H1 (cell line): ENCODE measurements at regions not wholly inside any gene's neighbourhood (a gene's known extent, or its start where the extent isn't known, plus 50 kb on each side); places are given as distances from the start of the nearest gene placed in this dataset.

Source experiments
- FOSL1 ChIP-seq: IDR thresholded peaks from 2 replicates; pipeline ENCODE4 v1.6.1; 2011; ENCODE audit warnings: mild to moderate bottlenecking, low read depth, low read length, moderate library complexity; ENCODE audit not compliant: insufficient read depth
- RXRA ChIP-seq: IDR thresholded peaks from 2 replicates; pipeline ENCODE4 v1.6.1; 2011; ENCODE audit warnings: low read depth, mild to moderate bottlenecking, low read length, moderate library complexity; ENCODE audit not compliant: insufficient read depth
- SP2 ChIP-seq: IDR thresholded peaks from 2 replicates; pipeline ENCODE4 v1.6.1; 2012; ENCODE audit warnings: mild to moderate bottlenecking, low read length, inconsistent platforms
- TEAD4 ChIP-seq: IDR thresholded peaks from 2 replicates; pipeline ENCODE4 v1.6.1; 2012; ENCODE audit warnings: low read depth, low read length, inconsistent platforms, mixed read lengths
- TF ChIP-seq, protein P1 (sequence below): fragments of 300-600 bp; sonication (generic); IDR thresholded peaks from 2 replicates; pipeline ENCODE4 v1.7.1; 2012; ENCODE audit warnings: low read length, moderate library complexity, mild to moderate bottlenecking, inconsistent platforms; ENCODE audit not compliant: insufficient replicate concordance

DNA sequence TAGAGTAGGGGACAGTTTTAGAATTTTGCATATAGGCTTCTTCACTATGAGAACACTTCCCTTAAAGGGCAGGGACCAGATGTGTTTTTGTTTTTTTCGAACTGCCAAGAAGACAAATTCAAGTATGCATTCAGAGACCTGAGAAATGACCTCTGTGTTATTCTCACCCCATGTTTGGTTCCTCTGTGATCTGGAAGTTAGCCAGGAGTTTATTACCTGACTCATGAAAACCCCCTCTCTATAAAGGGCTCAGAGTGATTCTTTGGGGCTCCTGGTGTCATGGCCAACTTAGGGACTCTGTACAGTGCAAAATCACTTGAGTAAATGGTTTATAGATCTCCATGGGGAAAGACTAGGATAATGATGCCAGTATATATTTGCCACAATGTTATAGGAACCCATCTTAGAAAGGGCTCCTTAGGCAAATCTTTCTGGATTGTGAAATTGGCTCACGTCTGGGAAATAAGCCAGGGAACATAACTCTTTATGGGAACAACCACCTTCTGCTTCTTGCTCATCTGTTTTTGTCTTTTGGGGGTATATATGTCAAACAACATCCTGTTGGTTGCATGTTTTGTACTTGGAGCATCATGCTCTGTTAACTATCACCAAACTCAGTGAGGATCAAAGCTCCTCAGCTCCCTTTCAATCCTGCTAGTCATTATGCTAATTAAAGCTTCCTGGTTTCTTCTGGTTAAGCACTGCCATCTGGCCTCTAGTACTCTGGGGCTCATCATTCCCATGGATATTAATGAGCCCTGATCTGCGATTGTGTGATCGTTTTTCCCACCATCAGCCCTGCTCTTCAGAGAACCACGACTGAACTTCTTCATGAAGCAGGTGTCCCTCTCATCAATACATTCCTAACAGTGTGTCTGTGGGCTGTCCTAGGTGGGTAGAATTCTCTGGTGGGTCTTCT, 173.4 kb upstream of the CDH12 start (continued):
- TF ChIP-seq, protein P1, sequence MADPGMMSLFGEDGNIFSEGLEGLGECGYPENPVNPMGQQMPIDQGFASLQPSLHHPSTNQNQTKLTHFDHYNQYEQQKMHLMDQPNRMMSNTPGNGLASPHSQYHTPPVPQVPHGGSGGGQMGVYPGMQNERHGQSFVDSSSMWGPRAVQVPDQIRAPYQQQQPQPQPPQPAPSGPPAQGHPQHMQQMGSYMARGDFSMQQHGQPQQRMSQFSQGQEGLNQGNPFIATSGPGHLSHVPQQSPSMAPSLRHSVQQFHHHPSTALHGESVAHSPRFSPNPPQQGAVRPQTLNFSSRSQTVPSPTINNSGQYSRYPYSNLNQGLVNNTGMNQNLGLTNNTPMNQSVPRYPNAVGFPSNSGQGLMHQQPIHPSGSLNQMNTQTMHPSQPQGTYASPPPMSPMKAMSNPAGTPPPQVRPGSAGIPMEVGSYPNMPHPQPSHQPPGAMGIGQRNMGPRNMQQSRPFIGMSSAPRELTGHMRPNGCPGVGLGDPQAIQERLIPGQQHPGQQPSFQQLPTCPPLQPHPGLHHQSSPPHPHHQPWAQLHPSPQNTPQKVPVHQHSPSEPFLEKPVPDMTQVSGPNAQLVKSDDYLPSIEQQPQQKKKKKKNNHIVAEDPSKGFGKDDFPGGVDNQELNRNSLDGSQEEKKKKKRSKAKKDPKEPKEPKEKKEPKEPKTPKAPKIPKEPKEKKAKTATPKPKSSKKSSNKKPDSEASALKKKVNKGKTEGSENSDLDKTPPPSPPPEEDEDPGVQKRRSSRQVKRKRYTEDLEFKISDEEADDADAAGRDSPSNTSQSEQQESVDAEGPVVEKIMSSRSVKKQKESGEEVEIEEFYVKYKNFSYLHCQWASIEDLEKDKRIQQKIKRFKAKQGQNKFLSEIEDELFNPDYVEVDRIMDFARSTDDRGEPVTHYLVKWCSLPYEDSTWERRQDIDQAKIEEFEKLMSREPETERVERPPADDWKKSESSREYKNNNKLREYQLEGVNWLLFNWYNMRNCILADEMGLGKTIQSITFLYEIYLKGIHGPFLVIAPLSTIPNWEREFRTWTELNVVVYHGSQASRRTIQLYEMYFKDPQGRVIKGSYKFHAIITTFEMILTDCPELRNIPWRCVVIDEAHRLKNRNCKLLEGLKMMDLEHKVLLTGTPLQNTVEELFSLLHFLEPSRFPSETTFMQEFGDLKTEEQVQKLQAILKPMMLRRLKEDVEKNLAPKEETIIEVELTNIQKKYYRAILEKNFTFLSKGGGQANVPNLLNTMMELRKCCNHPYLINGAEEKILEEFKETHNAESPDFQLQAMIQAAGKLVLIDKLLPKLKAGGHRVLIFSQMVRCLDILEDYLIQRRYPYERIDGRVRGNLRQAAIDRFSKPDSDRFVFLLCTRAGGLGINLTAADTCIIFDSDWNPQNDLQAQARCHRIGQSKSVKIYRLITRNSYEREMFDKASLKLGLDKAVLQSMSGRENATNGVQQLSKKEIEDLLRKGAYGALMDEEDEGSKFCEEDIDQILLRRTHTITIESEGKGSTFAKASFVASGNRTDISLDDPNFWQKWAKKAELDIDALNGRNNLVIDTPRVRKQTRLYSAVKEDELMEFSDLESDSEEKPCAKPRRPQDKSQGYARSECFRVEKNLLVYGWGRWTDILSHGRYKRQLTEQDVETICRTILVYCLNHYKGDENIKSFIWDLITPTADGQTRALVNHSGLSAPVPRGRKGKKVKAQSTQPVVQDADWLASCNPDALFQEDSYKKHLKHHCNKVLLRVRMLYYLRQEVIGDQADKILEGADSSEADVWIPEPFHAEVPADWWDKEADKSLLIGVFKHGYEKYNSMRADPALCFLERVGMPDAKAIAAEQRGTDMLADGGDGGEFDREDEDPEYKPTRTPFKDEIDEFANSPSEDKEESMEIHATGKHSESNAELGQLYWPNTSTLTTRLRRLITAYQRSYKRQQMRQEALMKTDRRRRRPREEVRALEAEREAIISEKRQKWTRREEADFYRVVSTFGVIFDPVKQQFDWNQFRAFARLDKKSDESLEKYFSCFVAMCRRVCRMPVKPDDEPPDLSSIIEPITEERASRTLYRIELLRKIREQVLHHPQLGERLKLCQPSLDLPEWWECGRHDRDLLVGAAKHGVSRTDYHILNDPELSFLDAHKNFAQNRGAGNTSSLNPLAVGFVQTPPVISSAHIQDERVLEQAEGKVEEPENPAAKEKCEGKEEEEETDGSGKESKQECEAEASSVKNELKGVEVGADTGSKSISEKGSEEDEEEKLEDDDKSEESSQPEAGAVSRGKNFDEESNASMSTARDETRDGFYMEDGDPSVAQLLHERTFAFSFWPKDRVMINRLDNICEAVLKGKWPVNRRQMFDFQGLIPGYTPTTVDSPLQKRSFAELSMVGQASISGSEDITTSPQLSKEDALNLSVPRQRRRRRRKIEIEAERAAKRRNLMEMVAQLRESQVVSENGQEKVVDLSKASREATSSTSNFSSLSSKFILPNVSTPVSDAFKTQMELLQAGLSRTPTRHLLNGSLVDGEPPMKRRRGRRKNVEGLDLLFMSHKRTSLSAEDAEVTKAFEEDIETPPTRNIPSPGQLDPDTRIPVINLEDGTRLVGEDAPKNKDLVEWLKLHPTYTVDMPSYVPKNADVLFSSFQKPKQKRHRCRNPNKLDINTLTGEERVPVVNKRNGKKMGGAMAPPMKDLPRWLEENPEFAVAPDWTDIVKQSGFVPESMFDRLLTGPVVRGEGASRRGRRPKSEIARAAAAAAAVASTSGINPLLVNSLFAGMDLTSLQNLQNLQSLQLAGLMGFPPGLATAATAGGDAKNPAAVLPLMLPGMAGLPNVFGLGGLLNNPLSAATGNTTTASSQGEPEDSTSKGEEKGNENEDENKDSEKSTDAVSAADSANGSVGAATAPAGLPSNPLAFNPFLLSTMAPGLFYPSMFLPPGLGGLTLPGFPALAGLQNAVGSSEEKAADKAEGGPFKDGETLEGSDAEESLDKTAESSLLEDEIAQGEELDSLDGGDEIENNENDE = no peak
- no peak for TF ChIP-seq SP2
- TF ChIP-seq TEAD4 = no peak
- no peak for TF ChIP-seq FOSL1
- no peak for TF ChIP-seq RXRA
